Gastrocnemius medialis (tissue), 4 donors: ENCODE measurements at regions not wholly inside any gene's neighbourhood (a gene's known extent, or its start where the extent isn't known, plus 50 kb on each side); places are given as distances from the start of the nearest gene placed in this dataset.

Experiments used
- ATAC-seq, 2 donors: fragments of 150-250 bp; one replicate each; pipeline ENCODE4 v1.9.1; 2016
- DNase-seq, 2 donors: peaks; one replicate each; pipeline ENCODE4 v3.0.0-alpha.2; 2019
- H3K27ac ChIP-seq, 4 donors: fragments of 200-600 bp; sonication (generic); 1 replicate in 1 of 4; 2 replicates in 3 of 4; pipeline ENCODE4 v1.5.1; 2016 to 2018; ENCODE audit warnings: mild to moderate bottlenecking in 2 of 4, moderate library complexity in 1 of 4
- H3K27me3 ChIP-seq, 3 donors: fragments of 200-600 bp; sonication (generic) in 2 of 3; 1 replicate in 1 of 3; 2 replicates in 2 of 3; pipeline versions ENCODE4 v1.5.1 to v1.6.0; 2016 to 2019; ENCODE audit warnings: mild to moderate bottlenecking in 1 of 3, moderate library complexity in 1 of 3
- H3K36me3 ChIP-seq, 2 donors: fragments of 200-600 bp; sonication (generic) in 1 of 2; one replicate each; pipeline ENCODE4 v1.5.1; 2017 to 2018
- H3K4me1 ChIP-seq, 2 donors: fragments of 200-600 bp; sonication (generic) in 1 of 2; one replicate each; pipeline ENCODE4 v1.5.1; 2016 to 2017; ENCODE audit warnings: mild to moderate bottlenecking in 2 of 2
- H3K4me3 ChIP-seq, 4 donors: fragments of 200-600 bp; sonication (generic) in 3 of 4; 1 replicate in 1 of 4; 2 replicates in 3 of 4; pipeline ENCODE4 v1.5.1; 2016 to 2019; ENCODE audit warnings: mild to moderate bottlenecking in 2 of 4
- H3K9me3 ChIP-seq, 3 donors: fragments of 200-600 bp; sonication (generic) in 2 of 3; 1 replicate in 1 of 3; 2 replicates in 2 of 3; pipeline ENCODE4 v1.5.1; 2016 to 2019
- CTCF ChIP-seq, 5 experiments: fragments of 450-650 bp in 3 of 5; fragments of 200-600 bp in 2 of 5; sonication (generic) in 2 of 5; IDR thresholded peaks in 4 of 5; conservative IDR thresholded peaks in 1 of 5; 1 replicate in 4 of 5; 2 replicates in 1 of 5; pipeline ENCODE4 v1.5.1; 2016 to 2019; ENCODE audit warnings: antibody characterized with exemption in 5 of 5, mild to moderate bottlenecking in 3 of 5, moderate library complexity in 3 of 5
- POLR2A ChIP-seq, 2 donors: fragments of 450-650 bp; IDR thresholded peaks; one replicate each; pipeline ENCODE4 v1.6.1; 2017; ENCODE audit warnings: antibody characterized with exemption in 2 of 2, mild to moderate bottlenecking in 2 of 2, moderate library complexity in 2 of 2
- in situ Hi-C, 4 donors: fragments of 200-750 bp; cut with MboI; loops; one replicate each; pipeline versions ENCODE4 v1.15.0 to v1.8.0; 2017; ENCODE audit warnings: low sequenced_read_pairs in 4 of 4
- intact Hi-C: fragments of 100-400 bp; cut with DNase I; formaldehyde crosslinking; loops from one replicate; pipeline ENCODE4 v1.15.1; 2023; ENCODE audit warnings: low total_unique reads

GRCh38 chr10:64535131-64535867 is 1014.1 kb downstream of the REEP3 start:
- H3K4me3 ChIP-seq: no peak overlapping the region
- intact Hi-C loops (no loop called here), in situ Hi-C loops (no loop called here)
- H3K9me3 ChIP-seq: no peaks in the 10 kb centered on the region
- no peak for ATAC-seq
- no peaks in the 10 kb centered on the region for H3K4me1 ChIP-seq
- no peaks in the 10 kb centered on the region for H3K27me3 ChIP-seq
- no peak overlapping the region for H3K27ac ChIP-seq
- H3K36me3 ChIP-seq: no peaks in the 10 kb centered on the region
- TF ChIP-seq CTCF (IDR thresholded peaks at IDR 0.05 in 4 of 5, conservative IDR thresholded peaks at IDR 0.05 in 1 of 5): no peak
- no peak for TF ChIP-seq POLR2A (IDR thresholded peaks at IDR 0.05)
- no peak for DNase-seq

- no peaks in the 10 kb centered on the region for H3K4me1 ChIP-seq
- H3K9me3 ChIP-seq: no peaks in the 10 kb centered on the region
- H3K36me3 ChIP-seq: no peaks in the 10 kb centered on the region
- intact Hi-C loops: no loop called here
- H3K27me3 ChIP-seq: no peaks in the 10 kb centered on the region
- no peak overlapping the region for H3K27ac ChIP-seq
- H3K4me3 ChIP-seq: no peak overlapping the region
- no peak for DNase-seq
- TF ChIP-seq CTCF (IDR thresholded peaks at IDR 0.05 in 4 of 5, conservative IDR thresholded peaks at IDR 0.05 in 1 of 5) (no peak), POLR2A (IDR thresholded peaks at IDR 0.05) (no peak)
- ATAC-seq: no peak
- in situ Hi-C loops: no loop called here
Measured at GRCh38 chr10:64537112-64537511, 1015.9 kb downstream of the REEP3 start.

DNA sequence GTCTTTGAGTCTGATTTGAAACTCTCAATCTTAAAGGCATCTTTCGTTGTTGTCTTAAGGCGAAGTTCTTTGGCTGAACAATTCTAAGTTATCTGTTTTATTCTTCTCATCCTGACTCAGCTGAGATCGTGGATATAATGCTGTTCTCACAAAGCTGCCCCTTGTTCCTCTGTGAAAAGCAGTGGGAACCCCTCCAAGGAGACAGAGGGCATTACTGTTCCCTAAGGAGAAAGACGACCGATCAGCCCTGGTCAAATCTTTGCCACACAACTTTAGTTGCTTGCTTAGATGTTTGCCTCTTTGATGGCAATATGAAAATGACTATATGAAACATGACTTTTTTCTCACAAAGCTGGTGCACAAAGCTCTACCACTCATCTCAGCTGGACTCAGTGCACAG is 1016.7 kb downstream of the REEP3 start:
- in situ Hi-C loops: no loop called here
- no peaks in the 10 kb centered on the region for H3K36me3 ChIP-seq
- no peaks in the 10 kb centered on the region for H3K9me3 ChIP-seq
- ATAC-seq: no peak
- no peaks in the 10 kb centered on the region for H3K27me3 ChIP-seq
- intact Hi-C loops: no loop called here
- no peak overlapping the region for H3K4me3 ChIP-seq
- TF ChIP-seq POLR2A (IDR thresholded peaks at IDR 0.05): no peak
- TF ChIP-seq CTCF (IDR thresholded peaks at IDR 0.05 in 4 of 5, conservative IDR thresholded peaks at IDR 0.05 in 1 of 5): no peak
- H3K4me1 ChIP-seq: no peaks in the 10 kb centered on the region
- no peak for DNase-seq
- H3K27ac ChIP-seq: no peak overlapping the region

- no peaks in the 10 kb centered on the region for H3K27me3 ChIP-seq
- in situ Hi-C loops (no loop called here), intact Hi-C loops (no loop called here)
- H3K36me3 ChIP-seq: no peaks in the 10 kb centered on the region
- DNase-seq (no peak), ATAC-seq (no peak)
- no peak overlapping the region for H3K27ac ChIP-seq
- no peak overlapping the region for H3K4me3 ChIP-seq
- TF ChIP-seq POLR2A (IDR thresholded peaks at IDR 0.05) (no peak), CTCF (IDR thresholded peaks at IDR 0.05 in 4 of 5, conservative IDR thresholded peaks at IDR 0.05 in 1 of 5) (no peak)
- no peaks in the 10 kb centered on the region for H3K9me3 ChIP-seq
- H3K4me1 ChIP-seq: no peaks in the 10 kb centered on the region
Measured at GRCh38 chr10:64546073-64546472, 1024.9 kb downstream of the REEP3 start.

DNA sequence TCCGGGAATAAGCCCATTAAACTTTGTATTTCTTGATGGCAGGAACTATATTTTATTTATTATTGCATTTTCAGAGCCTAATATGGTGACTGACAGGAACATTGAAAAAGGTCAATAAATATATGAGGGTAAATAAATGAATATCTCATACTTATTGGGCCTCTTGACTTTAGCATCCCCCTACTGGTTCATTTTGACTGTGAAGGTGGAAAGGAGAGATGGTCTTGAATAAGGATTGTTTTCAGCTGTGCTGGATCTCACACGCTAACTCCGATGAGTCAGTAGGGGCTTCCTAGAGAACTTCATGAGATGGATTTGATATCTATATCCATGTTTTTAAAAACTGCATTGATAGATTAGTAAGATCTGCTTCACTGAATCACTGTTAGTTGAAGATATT is 1026.0 kb downstream of the REEP3 start:
- ATAC-seq (no peak), DNase-seq (no peak)
- intact Hi-C loops: no loop called here
- Histone ChIP-seq H3K4me1 (no peaks in the 10 kb centered on the region), H3K27me3 (no peaks in the 10 kb centered on the region), H3K27ac (no peak overlapping the region), H3K36me3 (no peaks in the 10 kb centered on the region), H3K9me3 (no peaks in the 10 kb centered on the region), H3K4me3 (no peak overlapping the region)
- no peak for TF ChIP-seq CTCF (IDR thresholded peaks at IDR 0.05 in 4 of 5, conservative IDR thresholded peaks at IDR 0.05 in 1 of 5)
- no peak for TF ChIP-seq POLR2A (IDR thresholded peaks at IDR 0.05)
- in situ Hi-C loops: no loop called here
